NCI-H146 treated with DMSO at 0.1 percent for 48 hours (cell line): ENCODE measurements at regions not wholly inside any gene's neighbourhood (a gene's known extent, or its start where the extent isn't known, plus 50 kb on each side); places are given as distances from the start of the nearest gene placed in this dataset.
"Not testable (repeated sequence)": the region's sequence is repeated elsewhere in the genome, so short reads cannot be mapped to it uniquely, and the experiment has no call there.

Source experiments
- DNase-seq: peaks from one replicate; lab custom pipeline; 2025; ENCODE audit not compliant: unreplicated experiment; lab: John Stamatoyannopoulos, UW

DNA sequence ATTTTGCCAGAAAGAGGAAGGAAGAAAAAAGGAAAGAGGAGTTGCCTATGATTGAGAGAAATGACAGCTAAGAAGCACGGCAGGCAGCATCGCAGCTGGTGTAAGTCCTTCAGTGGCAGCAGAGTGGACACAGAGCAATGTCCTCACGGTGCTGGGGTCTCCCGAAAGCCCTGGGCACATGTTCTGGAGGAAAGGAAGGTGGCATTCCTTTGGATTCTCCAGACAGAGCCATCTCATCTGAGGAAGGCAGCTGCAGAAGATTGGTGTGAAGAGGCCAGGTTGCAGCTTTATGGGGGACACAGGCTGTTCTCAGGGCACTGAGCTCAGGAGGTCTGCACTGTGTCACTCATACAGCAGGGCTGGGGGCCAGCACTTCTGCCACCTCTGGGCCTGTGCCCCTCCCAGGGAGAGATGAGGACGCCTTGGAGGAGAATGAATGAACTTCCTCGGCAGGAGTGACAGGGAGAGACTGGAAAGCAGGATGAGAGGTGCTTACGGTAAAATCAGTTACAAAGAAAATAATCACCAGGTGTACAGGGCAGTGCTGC, 252.0 kb upstream of the MYT1L start:
- no peak for DNase-seq

DNA sequence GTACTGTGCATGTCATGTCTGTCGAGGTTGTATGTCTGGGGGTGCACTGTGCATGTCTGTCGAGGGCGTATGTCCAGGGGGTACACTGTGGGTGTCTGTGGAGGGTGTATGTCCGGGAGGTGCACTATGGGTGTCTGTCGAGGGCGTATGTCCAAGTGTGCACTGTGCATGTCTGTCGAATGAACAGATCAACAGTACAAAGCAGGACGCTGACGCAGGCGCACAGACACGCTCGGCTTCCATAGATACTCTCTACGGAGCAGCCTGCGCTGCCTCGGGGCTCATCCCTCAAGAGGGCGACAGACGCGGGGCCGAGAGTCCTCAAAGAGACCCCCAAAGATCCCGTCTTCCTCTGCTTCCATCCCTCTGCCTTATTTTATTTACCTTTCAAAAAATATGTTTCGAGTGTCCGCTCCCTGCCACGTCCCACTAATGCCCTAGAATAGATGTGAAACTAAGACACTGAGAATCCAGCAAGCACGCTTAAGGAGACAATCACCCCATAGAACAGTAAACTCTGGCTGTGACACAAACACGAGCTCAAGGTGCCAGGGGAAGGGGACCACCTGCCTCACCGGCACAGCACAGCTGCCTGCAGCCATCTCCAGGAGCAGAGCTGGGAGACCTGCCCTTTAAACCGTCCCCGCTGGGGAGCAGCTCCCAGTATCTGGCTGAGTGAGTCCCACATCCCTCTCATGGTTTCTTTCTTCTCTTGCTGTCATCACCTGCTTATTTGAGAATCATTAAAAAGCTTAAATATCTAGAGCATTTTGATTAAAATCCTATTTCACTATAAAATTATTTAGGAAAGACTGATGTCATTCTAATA, 250.5 kb upstream of the MYT1L start:
- DNase-seq: no peak

DNA sequence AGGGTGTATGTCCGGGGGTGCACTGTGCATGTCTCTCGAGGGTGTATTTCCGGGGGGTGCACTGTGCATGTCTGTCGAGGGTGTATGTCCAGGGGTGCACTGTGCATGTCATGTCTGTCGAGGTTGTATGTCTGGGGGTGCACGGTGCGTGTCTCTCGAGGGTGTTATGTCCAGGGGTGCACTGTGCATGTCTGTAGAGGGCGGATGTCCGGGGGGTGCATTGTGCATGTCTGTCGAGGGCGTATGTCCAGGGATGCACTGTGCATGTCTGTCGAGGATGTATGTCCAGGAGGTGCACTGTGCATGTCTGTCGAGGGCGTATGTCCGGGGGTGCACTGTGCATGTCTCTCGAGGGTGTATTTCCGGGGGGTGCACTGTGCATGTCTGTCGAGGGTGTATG, 249.8 kb upstream of the MYT1L start:
- not testable (repeated sequence) for DNase-seq

DNA sequence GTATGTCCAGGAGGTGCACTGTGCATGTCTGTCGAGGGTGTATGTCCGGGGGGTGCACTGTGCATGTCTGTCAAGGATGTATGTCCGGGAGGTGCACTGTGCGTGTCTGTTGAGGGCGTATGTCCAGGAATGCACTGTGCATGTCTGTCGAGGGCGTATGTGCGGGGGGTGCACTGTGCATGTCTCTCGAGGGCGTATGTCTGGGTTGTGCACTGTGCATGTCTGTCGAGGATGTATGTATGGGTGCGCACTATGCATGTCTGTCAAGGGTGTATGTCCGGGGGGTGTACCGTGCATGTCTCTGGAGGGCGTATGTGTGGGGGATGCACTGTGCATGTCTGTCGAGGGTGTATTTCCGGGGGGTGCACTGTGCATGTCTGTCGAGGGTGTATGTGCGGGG, 249.3 kb upstream of the MYT1L start:
- DNase-seq: no peak

DNA sequence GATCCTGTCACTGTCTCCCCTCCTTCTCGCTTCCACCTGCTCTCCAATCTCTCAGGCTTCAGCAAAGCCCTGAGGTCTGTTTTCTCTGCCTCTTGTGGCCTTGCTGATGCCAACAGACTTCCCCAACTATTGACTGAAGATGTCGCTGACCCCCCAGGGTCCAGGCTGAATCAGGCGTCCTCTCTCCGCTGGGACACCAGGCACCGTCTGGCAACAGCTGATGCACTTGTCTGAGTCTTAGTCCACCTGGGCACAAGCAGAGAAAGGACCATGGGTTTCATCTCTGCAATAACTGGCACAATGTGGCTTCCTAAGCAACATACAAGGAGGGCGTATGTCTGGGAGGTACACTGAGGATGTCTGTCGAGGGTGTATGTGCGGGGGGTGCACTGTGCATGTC, 248.7 kb upstream of the MYT1L start:
- DNase-seq: no peak

DNA sequence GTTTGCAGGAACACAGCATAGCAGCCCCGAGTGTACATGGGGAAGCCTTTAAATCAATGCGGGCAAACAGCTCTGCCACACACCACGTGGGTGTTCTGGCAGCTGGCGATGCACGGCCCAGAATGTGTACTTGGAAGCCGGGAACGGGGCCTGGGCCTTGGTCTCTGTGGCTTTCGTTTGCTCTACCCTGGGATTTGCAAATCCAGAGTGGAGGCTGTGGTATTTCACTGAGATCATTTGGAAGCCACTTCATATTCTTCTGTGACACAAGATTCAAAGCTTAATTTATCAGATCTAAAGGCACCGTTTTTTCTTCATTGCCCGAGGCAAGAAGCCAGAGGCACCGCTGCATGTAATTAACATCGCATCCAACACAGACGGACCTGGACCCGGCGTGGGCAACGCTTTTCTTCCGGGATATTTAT, 246.3 kb upstream of the MYT1L start:
- peak; percentile 72 for DNase-seq

DNA sequence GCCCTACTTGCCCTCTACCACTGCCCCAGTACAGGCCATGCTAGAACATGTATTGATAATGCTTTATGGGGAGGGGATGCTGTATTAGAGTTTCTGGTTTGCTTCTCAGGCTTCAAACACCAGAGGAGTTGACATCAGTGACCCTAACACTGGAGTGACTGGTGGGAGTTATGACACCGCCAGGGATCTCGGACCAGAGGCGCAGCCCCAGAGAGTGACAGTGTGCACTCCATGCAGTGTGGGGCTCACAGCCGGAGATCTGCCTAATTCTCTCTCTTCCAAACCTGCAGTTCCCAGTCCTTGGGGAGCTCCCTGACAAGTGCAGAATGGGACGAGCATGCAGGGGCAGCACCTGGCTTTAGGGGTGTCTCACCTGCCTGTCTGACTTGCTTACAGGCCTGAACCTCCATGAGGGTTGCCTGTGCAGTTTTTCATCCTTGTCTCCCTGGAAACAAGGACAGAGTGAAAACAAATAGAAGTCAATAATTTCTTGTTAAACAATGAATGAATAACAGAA, 244.9 kb upstream of the MYT1L start:
- DNase-seq: peak; percentile 73

DNA sequence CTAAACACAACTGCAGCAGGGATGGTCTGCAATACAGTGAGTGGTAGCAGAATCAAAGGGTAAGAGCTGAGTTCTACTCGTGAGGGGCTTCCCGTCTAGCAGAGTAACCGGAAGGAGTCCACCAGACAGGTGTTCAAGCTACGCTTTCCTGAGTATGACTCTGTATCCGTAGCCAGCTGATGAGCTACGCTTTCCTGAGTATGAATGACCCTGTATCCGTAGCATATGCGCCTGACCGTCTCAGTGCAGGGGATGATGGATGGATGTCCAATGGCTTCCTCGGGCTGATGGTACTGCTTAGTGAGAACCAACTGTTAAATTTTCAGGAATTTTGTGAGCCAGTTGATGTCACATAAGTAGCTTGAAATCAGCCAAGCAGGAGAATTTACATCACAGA, 244.1 kb upstream of the MYT1L start:
- no peak for DNase-seq

DNA sequence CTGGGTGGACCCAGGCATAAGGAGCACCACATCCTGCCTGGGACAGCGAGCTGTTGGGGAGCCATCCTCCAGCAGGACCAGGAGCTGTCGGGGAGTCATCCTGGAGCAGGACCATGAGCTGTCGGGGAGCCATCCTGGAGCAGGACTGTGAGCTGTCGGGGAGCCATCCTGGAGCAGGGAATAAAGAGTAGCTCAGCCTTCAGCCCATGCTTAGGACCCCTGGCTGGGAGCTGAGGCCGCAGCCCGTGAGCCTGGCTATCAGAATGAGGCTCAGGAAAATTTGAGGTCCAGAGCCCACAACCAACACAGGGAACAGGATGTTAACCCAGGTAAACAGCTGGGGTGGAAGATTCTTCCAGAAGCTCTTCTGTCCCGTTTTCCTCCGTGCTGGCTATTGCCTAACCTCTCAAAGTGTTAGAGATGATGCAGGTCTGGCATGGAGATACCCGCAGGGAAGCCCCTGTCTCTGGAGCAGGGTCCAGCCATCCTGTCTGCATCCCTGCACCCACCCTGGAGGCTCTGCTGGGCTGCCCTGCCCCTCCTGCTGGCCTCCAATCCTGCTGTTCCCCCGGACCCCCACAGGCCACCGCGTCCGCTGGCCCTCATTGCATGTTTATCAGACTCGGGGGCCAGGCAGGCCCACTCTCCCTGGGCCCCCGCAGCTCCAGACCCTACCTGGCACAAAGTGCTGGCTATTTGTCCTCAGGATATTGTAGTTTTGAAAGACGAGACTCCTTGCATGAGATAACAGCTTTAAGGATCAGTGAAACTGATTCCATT, 243.5 kb upstream of the MYT1L start:
- no peak for DNase-seq

DNA sequence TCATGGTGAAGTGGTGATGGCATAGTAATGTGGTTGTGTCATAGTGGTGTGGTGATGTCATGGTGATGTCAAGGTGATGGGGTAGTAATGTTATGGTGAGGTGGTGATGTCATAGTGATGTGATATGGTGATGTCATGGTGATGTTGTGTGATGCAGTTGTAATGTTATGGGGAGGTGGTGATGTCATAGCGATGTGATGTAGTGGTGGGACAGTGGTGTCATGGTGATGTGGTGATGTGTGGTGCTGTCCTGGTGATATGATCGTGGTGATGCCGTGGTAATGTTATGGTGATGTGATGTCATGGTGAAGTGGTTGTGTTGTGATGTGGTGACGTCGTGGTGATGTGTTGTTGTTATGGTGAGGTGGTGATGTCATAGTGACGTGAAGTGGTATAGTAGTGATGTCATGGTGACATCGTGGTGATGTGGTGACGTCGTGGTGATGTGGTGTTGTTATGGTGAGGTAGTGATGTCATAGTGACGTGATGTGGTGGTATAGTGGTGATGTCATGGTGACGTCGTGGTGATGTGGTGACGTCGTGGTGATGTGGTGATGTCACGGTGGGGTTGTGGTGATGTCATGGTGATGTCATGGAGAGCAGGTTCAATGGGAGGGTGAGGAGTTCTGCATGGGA, 242.7 kb upstream of the MYT1L start:
- no peak for DNase-seq

DNA sequence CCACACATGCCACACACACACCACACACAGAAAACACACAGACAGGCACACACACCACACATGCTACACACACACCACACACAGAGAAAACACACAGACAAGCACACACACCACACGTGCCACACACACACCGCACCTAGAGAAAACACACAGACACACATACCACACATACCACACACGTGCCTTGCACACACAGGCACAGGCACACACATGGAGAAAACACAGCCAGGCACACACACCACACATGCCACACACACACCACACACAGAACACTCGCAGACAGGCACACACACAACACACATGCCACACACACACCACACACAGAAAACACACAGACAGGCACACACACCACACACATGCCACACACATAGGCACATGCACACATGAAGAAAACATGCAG, 242.1 kb upstream of the MYT1L start:
- no peak for DNase-seq

DNA sequence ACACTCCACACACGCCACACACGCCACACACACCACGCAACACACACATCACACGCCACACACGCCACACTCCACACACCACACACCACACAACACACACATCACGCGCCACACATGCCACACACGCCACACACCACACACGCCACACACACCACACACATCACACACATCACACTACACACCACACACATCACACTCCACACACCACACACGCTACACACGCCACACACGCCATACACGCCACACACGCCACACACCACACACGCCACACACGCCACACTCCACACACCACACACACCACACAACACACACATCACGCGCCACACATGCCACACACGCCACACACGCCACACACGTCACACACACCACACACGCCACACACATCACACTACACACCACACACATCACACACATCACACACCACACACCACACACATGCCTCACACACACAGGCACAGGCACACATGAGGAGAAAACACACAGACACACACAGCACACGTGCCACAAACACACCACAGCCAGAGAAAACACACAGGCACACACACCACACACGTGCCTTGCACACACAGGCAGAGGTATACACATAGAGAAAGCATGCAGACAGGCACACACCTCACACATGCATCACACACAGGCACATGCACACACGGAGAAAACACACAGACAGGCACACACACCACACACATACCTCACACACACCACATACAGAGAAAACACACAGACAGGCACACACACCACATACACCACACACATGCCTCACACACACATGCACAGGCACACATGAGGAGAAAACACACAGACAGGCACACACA, 241.5 kb upstream of the MYT1L start:
- DNase-seq: no peak

DNA sequence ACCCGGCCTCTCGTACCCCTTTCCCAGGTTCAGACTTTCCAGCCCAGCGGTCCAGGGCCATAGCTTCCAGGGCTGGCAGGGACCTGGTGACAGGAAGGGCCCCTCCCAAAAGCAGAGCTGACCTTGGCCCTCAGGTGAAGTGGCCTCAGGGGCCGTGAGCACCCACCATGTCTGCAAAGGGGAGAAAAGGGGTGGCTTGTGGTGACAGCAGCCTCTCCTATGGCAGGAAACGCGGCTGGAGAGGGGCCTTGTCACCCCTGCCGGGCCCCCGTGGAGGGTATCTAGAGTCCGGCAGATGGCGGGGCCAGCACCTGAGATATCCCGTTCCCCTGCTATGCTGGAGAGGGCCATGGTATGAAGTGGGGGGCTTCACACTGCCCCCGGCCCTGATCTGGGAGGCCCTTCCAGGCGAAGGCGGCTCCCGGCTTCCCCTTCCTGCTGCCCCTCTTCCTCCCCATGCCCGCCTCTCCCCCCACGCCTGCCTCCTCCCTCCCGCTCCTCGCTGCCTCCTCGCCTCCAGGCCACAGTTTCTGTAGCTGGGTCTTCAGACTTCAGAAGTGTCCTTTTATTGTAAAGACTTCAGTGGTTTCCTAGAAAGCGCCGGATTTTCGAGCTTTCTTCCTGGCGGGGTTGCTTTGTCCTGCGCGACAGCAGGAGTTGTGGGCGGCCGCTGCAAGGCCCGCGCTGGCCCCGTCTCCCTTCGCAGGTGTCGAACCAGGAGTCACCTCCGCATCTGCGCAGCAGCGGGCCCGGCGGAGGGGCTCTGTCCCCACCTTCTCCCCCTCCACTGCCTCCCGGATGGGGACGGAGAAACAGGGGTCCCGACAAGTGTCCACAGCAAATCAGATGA, 240.5 kb upstream of the MYT1L start:
- no peak for DNase-seq

DNA sequence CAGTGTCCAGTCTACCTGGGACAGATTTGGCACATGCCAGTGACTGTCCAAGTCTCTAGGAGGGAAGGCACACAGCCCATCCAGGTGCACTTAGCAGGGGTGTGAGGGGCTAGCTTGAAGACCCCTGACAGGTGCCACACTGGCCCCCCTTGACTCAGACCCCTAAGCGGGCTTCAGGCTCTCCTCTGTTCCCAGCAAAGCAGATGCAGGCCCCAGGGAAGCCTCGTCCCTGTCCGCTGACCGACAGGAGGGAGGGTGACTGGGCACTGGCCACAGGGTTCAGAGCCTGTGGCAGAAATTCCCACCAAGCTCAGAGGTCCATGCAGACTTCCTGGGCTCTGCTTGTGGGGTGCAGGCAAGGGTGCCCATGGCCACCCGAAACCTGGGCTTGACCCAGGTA, 239.8 kb upstream of the MYT1L start:
- no peak for DNase-seq

DNA sequence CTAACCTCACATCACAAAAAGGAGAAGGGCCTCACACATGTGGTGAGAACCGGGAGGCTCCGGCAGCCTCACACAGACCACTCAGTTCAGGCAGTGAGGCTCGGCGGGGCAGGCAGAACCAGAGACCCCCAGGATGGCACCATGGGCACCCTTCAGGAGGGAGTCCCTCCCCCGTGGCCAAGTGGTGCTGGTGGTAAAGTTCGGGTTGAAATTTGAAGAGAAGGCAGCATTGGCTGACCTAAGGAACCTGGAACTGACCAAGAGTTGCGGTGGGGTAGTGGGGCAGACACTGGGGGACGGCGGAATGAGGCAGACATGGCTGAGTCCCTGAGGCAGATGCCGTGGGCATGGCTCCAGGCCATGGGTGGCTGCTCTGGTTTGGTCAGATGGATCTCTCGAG, 239.3 kb upstream of the MYT1L start:
- DNase-seq: no peak

DNA sequence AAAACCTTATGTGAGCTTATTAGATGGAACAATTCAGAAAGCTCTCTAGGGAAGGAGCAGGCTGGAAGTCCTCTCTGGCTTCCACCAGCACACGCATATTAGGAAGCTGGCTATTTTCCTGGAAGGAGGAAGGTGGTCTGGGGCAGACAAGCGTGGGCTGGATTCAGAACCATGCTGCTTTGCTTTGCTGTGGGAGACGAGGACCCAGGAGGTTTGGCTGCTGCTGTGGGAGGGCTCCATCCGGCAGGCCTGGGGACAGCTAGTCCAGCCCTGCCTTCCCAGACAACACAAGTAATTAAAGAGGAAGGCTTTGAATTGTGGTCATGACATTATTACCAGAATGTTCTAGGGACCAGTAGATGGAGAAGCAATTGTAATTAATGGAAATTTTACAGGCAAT, 238.8 kb upstream of the MYT1L start:
- DNase-seq: no peak

DNA sequence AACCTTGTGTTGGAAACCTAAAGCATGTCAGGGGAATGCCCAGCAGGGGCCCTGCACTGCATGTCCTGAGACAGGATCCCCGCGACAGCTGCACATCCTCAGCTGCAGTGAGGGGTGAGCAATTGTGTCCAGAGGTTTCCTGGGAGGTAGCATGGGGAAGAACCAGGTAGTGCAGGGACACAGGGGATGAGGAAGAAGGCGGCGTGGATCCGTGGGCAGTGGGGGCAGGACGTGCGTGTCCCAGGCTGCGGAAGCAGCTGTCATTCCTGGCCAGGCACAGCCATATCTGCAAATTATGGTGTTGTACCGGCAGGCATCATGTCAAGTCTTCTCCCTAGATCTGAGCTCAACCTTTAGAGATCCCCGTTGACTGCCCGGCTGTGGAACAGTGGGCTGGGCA, 238.2 kb upstream of the MYT1L start:
- DNase-seq: no peak

DNA sequence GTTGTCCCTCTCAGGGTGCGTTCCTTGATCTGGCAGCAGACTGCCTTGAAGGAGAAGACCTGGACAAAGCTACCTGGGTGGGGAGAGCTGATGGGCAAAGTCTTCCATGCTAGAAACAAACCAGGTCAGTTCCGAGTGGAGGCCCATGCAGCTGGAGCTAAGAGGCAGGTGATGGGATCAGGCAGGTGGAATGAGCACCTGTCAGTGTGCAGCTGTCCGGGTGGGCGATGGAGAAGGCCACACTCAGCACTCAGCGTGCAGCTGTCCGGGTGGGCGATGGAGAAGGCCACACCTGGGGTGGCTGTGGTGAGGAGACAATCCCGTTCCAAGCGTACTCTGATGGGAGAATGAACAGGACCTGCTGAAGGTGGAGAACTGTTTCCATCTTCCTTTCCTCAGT, 237.3 kb upstream of the MYT1L start:
- DNase-seq: no peak

DNA sequence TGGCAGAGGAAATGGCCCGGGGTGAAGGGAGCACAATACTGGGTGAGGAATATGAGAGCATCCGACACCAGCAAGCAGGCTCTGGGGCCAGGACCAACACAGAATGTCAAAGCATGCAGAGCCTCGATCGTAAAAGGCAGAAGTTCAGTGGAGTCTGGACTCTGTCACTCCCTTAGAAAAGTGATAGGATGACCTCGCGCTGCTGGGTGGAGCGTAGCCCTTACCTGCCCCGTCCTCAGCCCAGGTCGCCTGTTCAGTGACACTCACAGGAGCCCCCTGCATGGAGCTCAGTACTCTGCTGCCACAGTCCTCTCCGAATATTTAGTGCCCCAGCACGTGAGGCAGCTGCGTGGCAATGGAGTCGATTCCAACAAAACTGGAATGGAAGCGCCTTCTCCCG, 236.7 kb upstream of the MYT1L start:
- no peak for DNase-seq
